GM21825 (cell line): ENCODE measurements at regions not wholly inside any gene's neighbourhood (a gene's known extent, or its start where the extent isn't known, plus 50 kb on each side); places are given as distances from the start of the nearest gene placed in this dataset.

ENCODE experiments used
- ATAC-seq: cut with Tn5 transposase; IDR thresholded peaks from one replicate; pipeline ENCODE4 v1.9.1; 2021; ENCODE audit warnings: mild to moderate bottlenecking, moderate library complexity; ENCODE audit not compliant: unreplicated experiment

DNA sequence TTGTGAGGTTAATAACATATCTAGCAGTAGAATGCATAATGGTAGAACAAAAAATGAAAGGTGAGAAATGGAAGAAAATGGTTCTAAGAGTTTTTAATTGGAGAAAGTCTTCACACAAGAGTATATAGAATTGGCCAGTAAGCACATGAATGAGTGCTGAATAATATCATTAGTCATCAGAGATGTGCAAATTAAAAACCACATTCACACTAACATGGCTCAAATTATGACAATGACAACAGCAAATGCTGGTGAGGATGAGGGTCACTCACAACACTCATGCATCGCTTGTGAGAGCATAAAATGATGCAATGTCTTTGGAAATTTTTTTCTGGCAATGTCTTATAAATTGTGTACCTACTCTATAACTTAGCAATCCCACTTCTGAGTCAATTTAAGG lies 1355.4 kb upstream of the ACVR2A start:
- ATAC-seq, result no peak

DNA sequence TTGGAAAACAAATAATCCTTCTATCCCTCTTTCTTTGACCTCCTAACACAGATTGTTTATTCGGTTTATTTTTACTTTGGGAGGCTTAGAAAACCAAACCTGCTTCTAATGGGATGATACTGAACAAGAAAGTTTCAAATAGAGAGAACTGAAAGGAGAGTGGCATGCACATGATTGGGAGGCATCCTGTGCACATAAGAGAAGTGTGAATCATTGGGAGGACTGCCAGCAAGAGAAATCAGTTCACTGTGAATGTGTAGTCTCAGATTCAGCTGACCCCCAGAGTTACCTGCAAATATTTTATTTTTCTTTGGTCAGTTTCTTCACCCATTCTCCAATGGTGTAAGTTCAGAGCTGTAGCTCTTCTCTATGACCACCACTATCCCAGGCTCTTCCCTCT lies 1363.2 kb upstream of the ACVR2A start:
- no peak for ATAC-seq

DNA sequence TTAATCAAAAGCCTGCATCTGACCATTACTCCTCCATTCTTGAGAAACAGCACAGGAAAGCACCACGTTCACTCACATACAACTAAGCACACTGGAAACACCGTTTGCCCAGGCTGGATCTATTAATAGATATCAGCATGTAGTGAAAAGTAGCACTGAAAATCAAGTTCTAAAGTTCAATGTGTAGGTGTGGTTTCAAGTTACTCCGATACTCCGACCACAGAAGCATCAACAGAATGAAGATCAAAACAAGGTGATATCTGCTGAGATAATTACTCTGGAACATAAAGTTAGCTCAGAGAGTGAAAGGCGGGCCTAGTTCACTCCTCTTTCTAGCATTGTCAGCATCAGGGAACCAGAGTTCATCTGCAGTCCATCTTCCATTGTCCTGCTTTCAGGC lies 1367.4 kb upstream of the ACVR2A start:
- ATAC-seq, result no peak

DNA sequence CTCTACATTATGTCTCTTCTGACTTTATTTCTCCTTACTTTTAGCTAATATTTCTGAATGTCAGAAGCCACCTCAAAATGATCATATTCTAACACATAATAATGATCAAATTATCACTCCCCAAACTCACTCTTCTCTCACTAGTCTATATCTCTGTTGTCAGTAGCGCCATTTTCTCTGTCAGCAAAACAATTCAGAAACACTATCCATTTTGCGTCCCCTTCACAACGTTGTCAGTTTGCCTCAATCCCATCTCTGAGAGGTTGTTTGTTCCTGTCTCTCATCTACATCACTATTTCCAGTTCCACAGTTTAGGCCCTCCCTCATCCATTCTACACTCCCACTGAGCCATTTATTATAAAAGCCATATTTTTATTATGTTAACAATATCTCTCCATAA lies 1376.3 kb upstream of the ACVR2A start:
- ATAC-seq, result no peak

DNA sequence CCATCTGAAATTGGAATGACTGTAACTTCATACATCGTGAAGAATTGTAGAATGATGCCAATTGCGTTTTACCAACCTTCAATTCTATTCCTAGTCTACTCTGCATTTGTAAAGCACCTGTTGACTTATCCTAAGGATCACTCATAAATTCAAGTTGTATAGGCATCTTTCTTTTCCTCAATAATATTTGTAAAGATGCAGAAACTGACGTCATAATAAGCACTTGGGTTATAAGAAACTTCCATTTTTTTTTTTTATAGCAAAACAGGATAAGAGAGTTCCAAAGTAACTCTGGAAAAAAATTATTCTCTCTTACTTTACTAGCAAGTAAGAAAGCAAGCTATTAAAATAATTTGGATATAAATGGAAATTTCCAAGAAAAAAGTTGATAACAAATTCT lies 1377.4 kb upstream of the ACVR2A start:
- no peak for ATAC-seq

DNA sequence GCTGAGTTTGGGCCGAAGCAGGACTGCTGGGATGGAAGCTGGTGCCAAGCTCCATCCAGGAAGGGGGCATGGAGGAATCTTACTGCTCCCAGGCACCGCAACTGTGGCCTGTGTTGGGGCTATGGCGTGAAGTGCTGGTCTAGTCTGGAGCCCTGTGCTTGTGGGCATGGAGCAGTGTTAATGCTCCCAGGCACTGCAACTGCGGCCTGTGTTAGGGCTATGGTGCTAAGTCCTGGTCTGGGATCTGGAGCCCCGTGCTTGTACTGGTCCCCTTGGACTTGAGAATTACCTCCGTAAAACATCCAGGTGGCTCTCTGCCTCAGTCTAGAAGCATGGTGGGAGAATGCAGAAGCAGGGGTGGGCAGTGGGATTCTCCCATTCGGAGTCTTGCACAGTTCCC lies 1379.4 kb upstream of the ACVR2A start:
- ATAC-seq, result no peak

DNA sequence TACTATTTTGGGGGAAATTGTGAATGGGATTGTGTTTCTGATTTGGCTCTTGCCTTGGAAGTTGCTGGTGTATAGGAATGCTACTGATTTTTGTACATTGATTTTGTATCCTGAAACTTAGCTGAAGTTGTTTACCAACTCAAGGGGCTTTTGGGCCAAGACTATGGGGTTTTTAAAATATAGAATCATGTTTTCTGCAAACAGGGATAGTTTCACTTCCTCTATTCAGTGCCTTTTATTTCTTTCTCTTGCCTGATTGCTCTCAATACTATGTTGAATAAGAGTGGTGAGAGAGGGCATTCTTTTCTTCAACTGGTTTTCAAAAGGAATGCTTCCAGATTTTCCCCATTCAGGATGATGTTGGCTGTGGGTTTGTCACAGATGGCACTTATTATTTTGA lies 1383.8 kb upstream of the ACVR2A start:
- no peak for ATAC-seq

DNA sequence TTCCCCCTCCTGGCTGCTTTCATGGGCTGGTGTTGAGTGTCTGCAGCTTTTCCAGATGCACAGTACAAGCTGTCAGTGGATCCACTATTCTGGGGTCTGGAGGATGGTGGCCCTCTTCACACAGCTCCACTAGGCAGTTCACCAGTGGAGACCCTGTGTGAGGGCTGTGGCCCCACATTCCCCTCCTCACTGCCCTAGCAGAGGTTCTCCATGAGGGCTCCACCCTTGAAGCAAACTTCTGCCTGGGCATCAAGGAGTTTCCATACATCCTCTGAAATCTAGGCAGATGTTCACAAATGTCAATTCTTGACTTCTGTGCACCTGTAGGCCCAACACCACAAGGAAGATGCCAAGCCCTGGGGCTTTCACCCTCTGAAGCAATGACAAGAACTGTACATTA lies 1386.2 kb upstream of the ACVR2A start:
- ATAC-seq, result no peak

DNA sequence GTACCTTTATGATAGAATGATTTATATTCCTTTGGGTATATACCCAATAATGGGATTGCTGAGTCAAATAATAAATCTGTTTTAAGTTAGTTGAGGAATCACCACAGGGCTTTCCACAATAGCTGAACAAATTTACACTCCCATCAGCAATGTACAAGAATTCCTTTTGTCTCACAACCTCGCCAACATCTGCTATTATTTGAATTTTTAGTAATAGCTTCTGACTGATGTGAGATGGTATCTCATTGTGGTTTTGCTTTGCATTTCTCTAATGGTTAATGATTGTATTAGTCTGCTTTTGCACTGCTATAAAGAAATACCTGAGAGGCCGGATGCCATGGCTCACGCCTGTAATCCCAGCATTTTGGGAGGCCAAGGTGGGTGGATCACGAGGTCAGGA lies 1387.6 kb upstream of the ACVR2A start:
- ATAC-seq, result no peak

DNA sequence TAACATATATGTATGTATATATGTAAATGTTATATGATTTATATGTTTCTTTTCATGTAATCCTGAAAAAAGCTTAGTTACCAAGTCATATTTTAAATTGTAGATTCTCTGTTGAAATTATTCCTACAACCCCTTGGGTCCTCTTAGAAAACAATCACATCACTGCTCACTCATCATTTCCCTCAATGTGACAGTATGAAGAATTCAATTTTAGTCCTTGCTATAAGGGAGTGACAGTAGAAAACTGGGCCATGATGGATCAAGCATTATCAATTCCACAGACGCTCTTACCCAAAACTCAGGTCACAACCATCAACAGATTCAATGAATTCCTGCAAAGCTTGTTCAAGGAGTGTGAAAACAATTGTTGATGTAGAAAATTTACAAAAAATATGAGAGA lies 1389.5 kb upstream of the ACVR2A start:
- ATAC-seq, result no peak

DNA sequence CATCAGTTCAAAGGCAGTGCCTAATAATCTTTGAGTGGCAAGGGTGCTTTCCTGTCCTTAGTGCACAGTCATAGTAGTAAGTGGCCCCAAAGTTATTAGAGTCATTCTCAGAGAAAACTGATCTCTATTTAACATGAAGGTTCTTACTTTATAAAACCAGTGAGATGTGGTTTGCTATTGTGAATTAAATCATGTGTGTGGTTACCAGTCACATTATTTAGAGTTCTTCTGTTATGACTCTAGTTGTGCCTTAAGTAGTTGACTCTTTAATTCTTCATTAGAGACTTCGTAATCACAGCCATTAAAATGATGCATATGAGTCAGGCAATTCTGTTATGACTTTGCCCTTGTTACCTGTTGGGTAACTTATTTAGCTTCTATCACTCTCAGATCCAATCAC lies 1392.9 kb upstream of the ACVR2A start:
- no peak for ATAC-seq

DNA sequence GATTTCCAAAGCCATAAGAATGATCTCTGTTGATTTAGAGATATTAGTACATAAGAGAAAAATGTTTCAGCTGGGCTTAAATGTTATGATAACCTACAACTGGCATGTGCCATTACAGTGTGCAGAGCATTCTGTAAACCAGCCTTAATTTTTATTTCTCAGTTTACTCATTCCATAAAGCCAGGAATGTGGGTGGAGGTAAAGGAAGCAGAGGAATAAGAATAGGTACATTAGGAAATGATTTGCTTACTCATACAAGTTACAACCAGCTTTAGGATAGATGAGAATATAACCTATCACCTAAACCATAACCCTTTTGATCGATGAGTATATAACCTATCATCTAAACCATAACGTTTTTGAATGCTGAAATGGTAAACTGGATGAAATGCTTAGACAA lies 1394.7 kb upstream of the ACVR2A start:
- ATAC-seq, result no peak

DNA sequence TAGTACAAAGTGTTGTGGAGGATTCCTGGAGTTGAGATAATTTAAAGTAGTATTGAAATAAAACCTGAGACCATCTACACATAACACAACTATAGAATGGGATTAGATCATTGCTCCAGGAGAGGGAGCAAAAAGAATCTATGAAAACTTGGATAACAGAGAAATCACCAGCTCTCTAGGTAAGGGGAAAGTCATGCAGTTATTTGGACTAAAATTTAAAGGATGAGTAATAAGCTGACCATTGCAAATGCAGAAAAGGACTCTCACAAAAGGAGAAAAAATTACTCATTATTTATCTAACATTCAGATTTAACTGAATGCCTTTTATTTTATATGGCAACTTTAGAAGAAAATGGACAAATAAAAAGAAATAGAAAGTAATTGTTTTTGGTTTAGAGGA lies 1399.8 kb upstream of the ACVR2A start:
- no peak for ATAC-seq

DNA sequence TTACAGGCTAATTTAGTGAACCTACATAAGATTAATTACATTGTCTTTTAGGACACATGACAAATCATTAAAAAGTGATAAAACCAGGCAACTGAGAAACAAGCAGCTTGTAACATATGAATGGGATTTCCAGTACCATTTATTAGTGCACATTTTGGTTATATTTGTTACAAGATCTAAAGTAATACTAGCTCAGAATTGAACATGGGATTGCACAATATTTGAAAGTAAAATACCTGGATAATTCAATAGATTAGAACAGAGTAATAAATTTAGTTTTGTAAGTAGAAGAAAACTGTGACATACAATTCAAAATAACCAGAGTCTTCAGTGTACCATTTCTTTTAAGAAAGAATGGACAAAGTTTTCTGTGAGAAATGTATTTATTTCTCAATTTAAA lies 1400.7 kb upstream of the ACVR2A start:
- ATAC-seq, result no peak

DNA sequence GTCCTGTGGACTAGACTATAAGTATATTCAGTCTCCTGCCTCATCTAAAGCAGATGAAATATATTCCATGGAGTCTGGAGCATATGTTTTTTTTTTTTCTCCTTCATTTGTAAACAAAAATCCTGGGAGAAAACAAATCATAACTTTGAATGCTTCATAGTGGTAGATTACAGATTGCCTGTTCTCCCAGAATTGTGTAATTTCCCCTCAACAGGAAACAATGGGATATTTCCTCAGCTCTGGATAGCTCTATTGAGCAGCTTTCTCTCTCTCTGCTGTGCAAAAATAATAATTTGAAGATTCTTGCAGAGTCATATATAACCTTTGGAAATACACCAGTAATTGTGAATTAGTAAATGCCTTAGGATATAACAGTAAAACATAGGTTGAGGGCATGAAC lies 1406.6 kb upstream of the ACVR2A start:
- no peak for ATAC-seq

DNA sequence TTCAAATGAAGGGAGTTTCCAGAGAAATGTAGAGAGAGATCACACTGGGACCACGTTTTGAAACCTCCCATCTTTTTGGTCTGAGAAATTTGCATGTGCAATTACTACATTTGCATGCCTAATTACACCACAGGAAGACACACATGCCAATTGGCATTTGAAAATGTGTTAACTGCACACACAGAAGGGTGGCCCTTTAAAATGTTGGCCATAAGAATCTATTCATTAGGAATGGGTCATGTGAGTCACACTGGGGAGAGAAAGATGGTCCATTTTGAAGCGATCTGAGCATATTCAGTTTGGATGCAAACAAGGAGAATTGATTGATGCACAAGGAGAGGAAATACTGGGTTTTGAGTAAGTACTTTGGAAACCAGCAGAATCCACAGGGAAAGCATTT lies 1407.1 kb upstream of the ACVR2A start:
- ATAC-seq, result no peak

DNA sequence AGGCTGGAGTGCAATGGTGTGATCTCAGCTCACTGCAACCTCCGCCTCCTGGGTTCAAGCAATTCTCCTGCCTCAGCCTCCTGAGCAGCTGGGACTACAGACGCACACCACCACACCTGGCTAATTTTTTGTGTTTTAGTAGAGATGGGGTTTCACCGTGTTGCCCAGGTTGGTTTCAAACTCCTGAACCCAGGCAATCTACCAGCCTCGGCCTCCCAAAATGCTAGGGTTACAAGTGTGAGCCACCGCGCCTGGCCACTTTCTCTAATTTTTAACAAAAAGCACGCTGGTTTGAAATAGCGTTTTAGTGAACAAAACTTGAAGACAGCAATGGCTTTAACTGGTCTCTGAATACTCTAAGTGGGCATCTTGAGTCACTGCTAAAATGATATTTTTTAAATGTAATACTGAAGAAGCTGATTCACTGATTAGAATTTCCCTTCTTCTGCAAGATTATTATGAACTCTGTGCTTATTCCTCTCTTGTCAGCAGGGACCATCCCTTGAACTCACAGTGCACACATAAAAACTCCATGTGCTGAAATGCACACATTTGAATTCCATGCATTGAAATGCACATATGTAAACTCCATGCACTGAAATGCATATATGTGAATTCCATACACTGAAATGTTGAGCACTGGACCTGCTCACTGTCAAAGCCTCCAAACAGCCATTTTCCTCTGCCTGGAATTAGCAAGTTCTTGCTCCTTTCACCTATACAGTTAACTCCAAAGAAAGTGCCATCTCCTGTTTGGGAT lies 1411.5 kb upstream of the ACVR2A start:
- ATAC-seq, result no peak

DNA sequence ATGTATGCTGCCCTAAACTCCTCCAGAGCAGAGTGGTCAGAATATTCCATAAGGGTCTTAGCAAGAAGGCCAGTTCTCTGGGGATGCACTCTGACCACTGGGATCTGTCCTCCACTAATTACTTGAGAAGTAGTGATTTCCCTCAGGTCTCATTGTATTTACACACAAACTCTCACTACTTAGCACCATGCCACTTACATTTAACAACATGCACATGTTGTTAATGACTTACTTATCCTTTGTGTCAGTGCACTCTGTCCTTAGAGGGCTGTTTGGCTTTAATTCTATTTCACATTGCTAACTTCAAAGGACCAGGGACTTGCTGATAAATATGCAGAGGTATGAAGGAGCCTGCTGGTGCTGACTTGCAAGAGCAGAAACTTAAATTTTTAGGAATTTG lies 1415.5 kb upstream of the ACVR2A start:
- no peak for ATAC-seq

DNA sequence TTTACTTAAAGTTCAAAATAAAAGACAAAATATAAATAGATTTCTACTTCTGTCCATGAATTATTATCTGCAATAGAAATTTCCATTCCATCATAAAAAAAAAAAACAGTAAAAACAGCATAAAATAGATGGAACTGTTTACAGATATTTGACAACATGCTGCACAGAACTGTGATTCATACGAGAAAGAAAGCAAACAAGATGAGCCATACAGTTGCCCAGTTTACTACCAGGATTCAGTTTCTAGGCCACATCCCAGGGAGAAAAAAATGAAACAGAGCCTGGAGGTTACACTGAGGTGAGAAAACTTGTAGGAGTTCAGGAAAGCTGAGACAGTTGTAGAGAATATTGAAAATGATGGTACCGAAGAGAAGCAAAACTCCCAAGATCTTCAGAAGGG lies 1426.9 kb upstream of the ACVR2A start:
- no peak for ATAC-seq

DNA sequence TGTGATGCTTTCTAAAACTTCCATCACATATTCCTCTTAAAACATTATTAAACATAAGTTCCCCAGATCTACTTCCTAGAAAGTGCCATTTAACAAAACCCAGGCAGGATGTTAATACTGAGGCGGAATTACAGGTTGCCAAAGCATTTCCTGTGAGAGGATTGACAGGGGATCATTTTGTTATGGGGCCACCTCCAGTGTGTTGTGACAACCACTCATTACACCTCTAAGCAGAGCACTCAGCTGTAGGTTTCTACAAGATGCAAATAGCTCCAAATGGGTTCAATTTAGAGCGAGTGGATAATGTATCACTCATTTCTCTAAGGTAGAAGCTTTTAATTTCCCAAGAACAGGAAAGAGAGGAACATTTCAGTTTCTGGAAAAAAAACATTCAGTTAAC lies 1429.5 kb upstream of the ACVR2A start:
- ATAC-seq, result no peak

DNA sequence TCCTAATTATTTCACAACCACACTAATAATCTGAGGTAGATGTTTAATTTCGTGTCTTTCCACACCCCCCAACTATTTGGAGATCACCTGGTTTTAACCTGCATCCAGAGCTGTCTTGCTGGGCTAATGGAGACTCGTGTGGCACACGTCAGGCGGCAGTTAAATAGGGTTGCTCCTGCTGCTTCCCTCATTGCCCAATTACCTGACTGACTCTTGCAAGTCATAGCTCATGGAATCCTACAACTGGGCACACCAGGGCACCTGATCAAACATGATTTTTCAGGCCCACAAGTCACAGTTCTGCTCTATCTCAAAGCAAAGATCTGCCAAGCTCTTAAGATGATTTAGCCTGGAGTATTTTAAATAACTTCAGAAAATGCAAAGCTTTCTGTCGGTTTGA lies 1430.4 kb upstream of the ACVR2A start:
- ATAC-seq, result no peak

DNA sequence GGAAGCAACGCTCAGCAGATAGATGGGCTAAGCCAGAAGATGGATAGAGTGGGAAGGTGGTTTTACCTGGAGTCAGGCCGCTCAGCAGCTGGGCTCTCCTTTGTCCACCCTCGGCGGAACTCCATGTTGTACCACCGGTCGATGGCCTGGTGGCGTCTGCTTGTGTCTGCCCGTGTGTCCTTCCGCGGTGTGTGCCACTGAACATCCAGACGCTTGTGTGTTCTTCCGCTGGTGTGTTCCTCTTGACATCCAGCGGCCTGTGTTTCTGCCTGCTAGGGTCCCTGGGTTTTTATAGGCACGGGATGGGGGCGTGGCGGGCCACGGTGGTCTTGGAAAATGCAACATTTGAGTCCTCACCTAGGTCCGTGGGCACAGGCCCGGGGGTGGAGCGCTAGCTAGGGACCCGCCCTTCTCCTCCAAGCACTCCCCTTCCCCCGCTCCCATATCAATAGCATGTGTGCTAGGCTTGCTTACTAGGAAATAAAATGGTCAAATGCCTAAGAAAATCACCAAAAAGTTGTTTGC lies 1431.7 kb upstream of the ACVR2A start:
- no peak for ATAC-seq

DNA sequence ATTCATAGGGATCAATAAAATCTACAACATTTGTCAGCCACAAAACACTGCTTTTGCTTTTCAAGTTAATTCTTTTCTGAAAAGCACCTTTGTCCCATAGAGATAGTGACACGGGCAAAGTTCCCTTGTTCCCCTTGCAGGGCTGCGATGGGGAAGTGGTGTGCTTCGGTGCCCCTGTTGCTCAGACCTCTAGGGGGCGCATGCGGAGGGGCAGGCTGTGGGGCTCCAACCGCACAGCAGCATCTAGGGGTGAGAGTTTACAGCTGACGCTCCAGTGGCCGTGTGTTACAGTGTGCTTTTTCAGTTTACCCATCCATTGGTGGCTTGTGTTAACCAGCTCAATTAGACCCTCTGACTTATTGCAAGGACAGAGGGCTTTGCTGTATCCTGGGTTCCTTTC lies 1432.2 kb upstream of the ACVR2A start:
- no peak for ATAC-seq
